IPS-18c (cell line): ENCODE measurements at regions not wholly inside any gene's neighbourhood (a gene's known extent, or its start where the extent isn't known, plus 50 kb on each side); places are given as distances from the start of the nearest gene placed in this dataset.
"Not testable (repeated sequence)": the region's sequence is repeated elsewhere in the genome, so short reads cannot be mapped to it uniquely, and the experiment has no call there.

ENCODE experiments used
- H3K4me3 ChIP-seq: 2 replicates; pipeline ENCODE4 v1.7.0; 2013; ENCODE audit warnings: low read depth, mild to moderate bottlenecking, low read length, moderate library complexity; ENCODE audit not compliant: insufficient read depth
- H3K9me3 ChIP-seq: one replicate; pipeline ENCODE4 v1.6.1; 2013; ENCODE audit warnings: mild to moderate bottlenecking, low read length, moderate library complexity; ENCODE audit not compliant: control insufficient read depth, insufficient read depth

GRCh38 chr9:65566018-65566417 is 109.7 kb upstream of the ZNG1E start:
- not testable (repeated sequence) for H3K9me3 ChIP-seq, H3K4me3 ChIP-seq

GRCh38 chr9:65519018-65519417 is 156.7 kb upstream of the ZNG1E start:
- H3K4me3 ChIP-seq, H3K9me3 ChIP-seq: not testable (repeated sequence)

- H3K9me3 ChIP-seq, H3K4me3 ChIP-seq: not testable (repeated sequence)
Observed at GRCh38 chr9:65514465-65514864, 161.3 kb upstream of the ZNG1E start.

GRCh38 chr9:65507897-65508296 is 167.8 kb upstream of the ZNG1E start:
- not testable (repeated sequence) for H3K9me3 ChIP-seq, H3K4me3 ChIP-seq

GRCh38 chr9:65504686-65505085 is 171.0 kb upstream of the ZNG1E start:
- not testable (repeated sequence) for H3K4me3 ChIP-seq, H3K9me3 ChIP-seq

GRCh38 chr9:65503696-65504095 is 172.0 kb upstream of the ZNG1E start:
- not testable (repeated sequence) for H3K4me3 ChIP-seq, H3K9me3 ChIP-seq

GRCh38 chr9:65482890-65483289 is 192.8 kb upstream of the ZNG1E start:
- H3K4me3 ChIP-seq = not testable (repeated sequence)
- peaks cover 15% of the 10 kb centered on the region for H3K9me3 ChIP-seq

GRCh38 chr9:65481291-65481690 is 194.4 kb upstream of the ZNG1E start:
- peaks cover 15% of the 10 kb centered on the region for H3K9me3 ChIP-seq
- H3K4me3 ChIP-seq = not testable (repeated sequence)

GRCh38 chr9:65474891-65475290 is 189.9 kb upstream of the FOXD4L5 start:
- H3K4me3 ChIP-seq, H3K9me3 ChIP-seq: not testable (repeated sequence)

GRCh38 chr9:65473059-65473822 is 188.2 kb upstream of the FOXD4L5 start:
- H3K9me3 ChIP-seq = peaks cover 13% of the 10 kb centered on the region
- H3K4me3 ChIP-seq = not testable (repeated sequence)

GRCh38 chr9:65471106-65471505 is 186.1 kb upstream of the FOXD4L5 start:
- peaks cover 13% of the 10 kb centered on the region for H3K9me3 ChIP-seq
- H3K4me3 ChIP-seq = not testable (repeated sequence)

- not testable (repeated sequence) for H3K4me3 ChIP-seq, H3K9me3 ChIP-seq
Observed at GRCh38 chr9:65466911-65467734, 182.1 kb upstream of the FOXD4L5 start.

GRCh38 chr9:65465246-65465895 is 180.4 kb upstream of the FOXD4L5 start:
- not testable (repeated sequence) for H3K4me3 ChIP-seq, H3K9me3 ChIP-seq

GRCh38 chr9:65462476-65462875 is 177.5 kb upstream of the FOXD4L5 start:
- H3K9me3 ChIP-seq = peaks cover 13% of the 10 kb centered on the region
- not testable (repeated sequence) for H3K4me3 ChIP-seq

- H3K4me3 ChIP-seq = no peak overlapping the region
- H3K9me3 ChIP-seq = peaks cover 13% of the 10 kb centered on the region
Observed at GRCh38 chr9:65459756-65460320, 174.8 kb upstream of the FOXD4L5 start.

GRCh38 chr9:65458992-65459391 is 174.0 kb upstream of the FOXD4L5 start:
- Histone ChIP-seq H3K9me3 (peaks cover 13% of the 10 kb centered on the region), H3K4me3 (no peak overlapping the region)

GRCh38 chr9:65458465-65458864 is 173.5 kb upstream of the FOXD4L5 start:
- H3K9me3 ChIP-seq = peaks cover 13% of the 10 kb centered on the region

GRCh38 chr9:65456991-65457390 is 172.0 kb upstream of the FOXD4L5 start:
- peaks cover 13% of the 10 kb centered on the region for H3K9me3 ChIP-seq
- H3K4me3 ChIP-seq = not testable (repeated sequence)

More at GRCh38 chr9:65458465-65458864, 173.5 kb upstream of the FOXD4L5 start:
- H3K4me3 ChIP-seq = no peak overlapping the region
